ENCODE measurements at regions not wholly inside any gene's neighbourhood (a gene's known extent, or its start where the extent isn't known, plus 50 kb on each side); places are given as distances from the start of the nearest gene placed in this dataset.

- no peaks in the 10 kb centered on the region for H3K9me3 Mint-ChIP-seq
- DNase-seq (ENCODE audit: low spot score) = no peak
- H3K4me3 Mint-ChIP-seq = no peak overlapping the region
- H3K4me1 Mint-ChIP-seq (ENCODE audit: low read depth) = no peaks in the 10 kb centered on the region
- no peaks in the 10 kb centered on the region for H3K36me3 Mint-ChIP-seq (ENCODE audit: low read depth)
- intact Hi-C loops (cut with micrococcal nuclease) = no loop called here
- H3K27me3 Mint-ChIP-seq (ENCODE audit: insufficient read depth) = peaks cover 2% of the 10 kb centered on the region
- H3K27ac Mint-ChIP-seq = no peak overlapping the region
These were observed 152.8 kb downstream of the INHBB start for GRCh38 chr2:120498576-120499394.

GRCh38 chr2:120499784-120500495, 154.0 kb downstream of the INHBB start:
- H3K4me1 Mint-ChIP-seq (ENCODE audit: low read depth) = no peaks in the 10 kb centered on the region
- intact Hi-C loops (cut with micrococcal nuclease) = no loop called here
- H3K27me3 Mint-ChIP-seq (ENCODE audit: insufficient read depth) = peaks cover 2% of the 10 kb centered on the region
- no peak overlapping the region for H3K4me3 Mint-ChIP-seq
- no peak overlapping the region for H3K27ac Mint-ChIP-seq
- no peaks in the 10 kb centered on the region for H3K9me3 Mint-ChIP-seq
- H3K36me3 Mint-ChIP-seq (ENCODE audit: low read depth) = no peaks in the 10 kb centered on the region
- no peak for DNase-seq (ENCODE audit: low spot score)

- Mint-ChIP-seq H3K9me3 (no peaks in the 10 kb centered on the region), H3K4me3 (no peak overlapping the region), H3K36me3 (ENCODE audit: low read depth) (no peaks in the 10 kb centered on the region), H3K4me1 (ENCODE audit: low read depth) (no peaks in the 10 kb centered on the region), H3K27ac (no peak overlapping the region), H3K27me3 (ENCODE audit: insufficient read depth) (no peaks in the 10 kb centered on the region)
- no peak for DNase-seq (ENCODE audit: low spot score)
- intact Hi-C loops (cut with micrococcal nuclease) = no loop called here
These were observed 155.7 kb downstream of the INHBB start for GRCh38 chr2:120501591-120501990.

GRCh38 chr2:120502357-120502756, 156.4 kb downstream of the INHBB start:
- DNase-seq (ENCODE audit: low spot score) = no peak
- Mint-ChIP-seq H3K27me3 (ENCODE audit: insufficient read depth) (no peaks in the 10 kb centered on the region), H3K27ac (no peak overlapping the region), H3K9me3 (no peaks in the 10 kb centered on the region), H3K36me3 (ENCODE audit: low read depth) (no peaks in the 10 kb centered on the region), H3K4me1 (ENCODE audit: low read depth) (no peaks in the 10 kb centered on the region), H3K4me3 (no peak overlapping the region)
- intact Hi-C loops (cut with micrococcal nuclease) = no loop called here

GRCh38 chr2:120502761-120503160, 156.8 kb downstream of the INHBB start:
- DNase-seq (ENCODE audit: low spot score) = no peak
- Mint-ChIP-seq H3K4me3 (no peak overlapping the region), H3K4me1 (ENCODE audit: low read depth) (no peaks in the 10 kb centered on the region), H3K27me3 (ENCODE audit: insufficient read depth) (no peaks in the 10 kb centered on the region), H3K9me3 (no peaks in the 10 kb centered on the region), H3K36me3 (ENCODE audit: low read depth) (no peaks in the 10 kb centered on the region), H3K27ac (no peak overlapping the region)
- intact Hi-C loops (cut with micrococcal nuclease) = no loop called here

GRCh38 chr2:120503206-120503792, 157.4 kb downstream of the INHBB start:
- DNase-seq (ENCODE audit: low spot score) = no peak
- H3K4me1 Mint-ChIP-seq (ENCODE audit: low read depth) = no peaks in the 10 kb centered on the region
- H3K4me3 Mint-ChIP-seq = no peak overlapping the region
- H3K27me3 Mint-ChIP-seq (ENCODE audit: insufficient read depth) = no peaks in the 10 kb centered on the region
- H3K36me3 Mint-ChIP-seq (ENCODE audit: low read depth) = no peaks in the 10 kb centered on the region
- no peaks in the 10 kb centered on the region for H3K9me3 Mint-ChIP-seq
- intact Hi-C loops (cut with micrococcal nuclease) = no loop called here
- no peak overlapping the region for H3K27ac Mint-ChIP-seq

GRCh38 chr2:120503793-120504571, 158.0 kb downstream of the INHBB start:
- DNase-seq (ENCODE audit: low spot score) = no peak
- H3K27me3 Mint-ChIP-seq (ENCODE audit: insufficient read depth) = no peaks in the 10 kb centered on the region
- H3K4me1 Mint-ChIP-seq (ENCODE audit: low read depth) = no peaks in the 10 kb centered on the region
- no peaks in the 10 kb centered on the region for H3K9me3 Mint-ChIP-seq
- intact Hi-C loops (cut with micrococcal nuclease) = no loop called here
- no peaks in the 10 kb centered on the region for H3K36me3 Mint-ChIP-seq (ENCODE audit: low read depth)
- no peak overlapping the region for H3K4me3 Mint-ChIP-seq
- H3K27ac Mint-ChIP-seq = no peak overlapping the region

- H3K27ac Mint-ChIP-seq = no peak overlapping the region
- H3K4me1 Mint-ChIP-seq (ENCODE audit: low read depth) = no peaks in the 10 kb centered on the region
- H3K9me3 Mint-ChIP-seq = no peaks in the 10 kb centered on the region
- intact Hi-C loops (cut with micrococcal nuclease) = no loop called here
- DNase-seq (ENCODE audit: low spot score) = no peak
- H3K27me3 Mint-ChIP-seq (ENCODE audit: insufficient read depth) = no peaks in the 10 kb centered on the region
- H3K36me3 Mint-ChIP-seq (ENCODE audit: low read depth) = no peaks in the 10 kb centered on the region
- no peak overlapping the region for H3K4me3 Mint-ChIP-seq
These were observed 159.2 kb downstream of the INHBB start for GRCh38 chr2:120504936-120505705.

GRCh38 chr2:120508567-120509041, 162.7 kb downstream of the INHBB start:
- DNase-seq (ENCODE audit: low spot score) = no peak
- Mint-ChIP-seq H3K27me3 (ENCODE audit: insufficient read depth) (no peaks in the 10 kb centered on the region), H3K4me1 (ENCODE audit: low read depth) (no peaks in the 10 kb centered on the region), H3K36me3 (ENCODE audit: low read depth) (no peaks in the 10 kb centered on the region), H3K27ac (no peak overlapping the region), H3K4me3 (no peak overlapping the region), H3K9me3 (no peaks in the 10 kb centered on the region)
- intact Hi-C loops (cut with micrococcal nuclease) = no loop called here

DNA sequence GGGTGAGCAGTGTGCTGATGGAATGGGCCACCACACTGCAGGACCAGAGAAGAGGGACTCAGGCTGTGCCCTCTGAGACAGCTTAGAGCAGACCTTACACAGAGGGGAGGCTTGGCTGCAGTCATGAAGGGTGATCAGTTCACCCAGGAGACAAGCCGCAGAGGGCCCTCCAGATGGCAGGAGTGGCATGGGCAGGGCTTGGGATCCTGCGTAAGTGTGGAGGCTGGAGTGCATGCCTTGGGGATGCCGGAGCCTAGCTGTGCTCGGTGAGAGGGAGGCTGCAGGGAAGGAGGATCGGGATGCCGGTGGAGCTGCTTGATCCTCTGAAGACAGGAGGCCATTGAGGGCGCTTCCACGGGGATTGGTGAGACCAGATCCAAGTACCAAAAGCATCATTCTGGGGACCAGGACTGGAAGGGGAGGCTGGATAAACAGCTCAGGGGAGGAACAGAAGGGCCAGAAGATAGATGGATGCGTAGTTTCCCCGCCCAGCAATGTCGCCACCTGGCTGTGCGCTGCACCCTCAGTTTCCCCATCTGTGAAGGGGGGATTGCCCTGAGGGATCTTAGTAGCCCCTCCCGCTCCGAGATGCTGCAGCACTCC, 163.4 kb downstream of the INHBB start:
- Mint-ChIP-seq H3K9me3 (no peaks in the 10 kb centered on the region), H3K27ac (no peak overlapping the region), H3K4me3 (no peak overlapping the region), H3K27me3 (ENCODE audit: insufficient read depth) (no peaks in the 10 kb centered on the region), H3K36me3 (ENCODE audit: low read depth) (no peaks in the 10 kb centered on the region), H3K4me1 (ENCODE audit: low read depth) (no peaks in the 10 kb centered on the region)
- intact Hi-C loops (cut with micrococcal nuclease) = no loop called here
- DNase-seq (ENCODE audit: low spot score) = no peak

GRCh38 chr2:120509991-120510735, 164.2 kb downstream of the INHBB start:
- Mint-ChIP-seq H3K9me3 (no peaks in the 10 kb centered on the region), H3K27me3 (ENCODE audit: insufficient read depth) (no peaks in the 10 kb centered on the region), H3K4me3 (no peak overlapping the region), H3K4me1 (ENCODE audit: low read depth) (no peaks in the 10 kb centered on the region), H3K36me3 (ENCODE audit: low read depth) (no peaks in the 10 kb centered on the region), H3K27ac (no peak overlapping the region)
- intact Hi-C loops (cut with micrococcal nuclease) = no loop called here
- DNase-seq (ENCODE audit: low spot score) = no peak
